ENCODE measurements at regions not wholly inside any gene's neighbourhood (a gene's known extent, or its start where the extent isn't known, plus 50 kb on each side); places are given as distances from the start of the nearest gene placed in this dataset.

DNA sequence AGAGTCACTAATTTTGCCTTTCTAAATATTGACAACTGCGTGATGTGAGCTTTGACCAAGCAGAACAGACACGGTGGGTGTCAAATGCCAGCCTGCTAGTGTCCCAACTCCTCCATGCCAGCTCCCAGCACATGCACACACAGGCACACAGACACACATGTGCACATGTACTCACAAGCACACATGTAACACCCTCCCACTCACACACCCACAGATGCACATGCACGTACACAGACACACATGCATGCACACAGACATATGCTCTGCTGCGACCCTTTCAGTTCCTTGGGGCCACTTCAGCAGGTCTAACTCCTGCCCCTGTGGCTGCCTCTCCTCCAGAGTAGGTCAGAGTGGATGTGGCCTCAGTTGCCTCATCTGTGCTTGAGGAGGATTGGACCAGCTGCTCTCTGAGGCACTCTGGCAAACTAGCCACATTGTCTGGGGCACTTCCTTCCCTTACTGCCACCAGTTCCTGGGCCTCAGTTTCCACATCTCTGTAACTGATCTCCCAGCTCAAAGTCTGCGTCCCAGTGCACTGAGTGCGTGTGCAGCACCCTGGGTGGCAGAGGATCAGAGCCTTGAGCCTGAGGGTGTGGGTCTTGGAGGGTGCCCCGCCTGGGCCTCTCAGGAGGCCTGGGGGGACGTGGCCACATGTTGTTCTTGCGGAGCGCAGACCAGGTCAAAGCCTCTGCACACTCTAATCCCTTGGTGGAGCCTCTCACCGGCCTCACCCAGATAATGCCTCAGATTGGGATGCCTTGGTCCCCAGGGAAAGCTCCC is 55.0 kb upstream of the PRR23E start:
- Mint-ChIP-seq H3K4me1 (no peaks in the 10 kb centered on the region), H3K9me3 (no peaks in the 10 kb centered on the region), H3K36me3 (no peaks in the 10 kb centered on the region), H3K4me3 (no peak overlapping the region), H3K27me3 (ENCODE audit: low read depth in 3 of 3) (peaks cover 0 to 6% (median 2%) of the 10 kb centered on the region in 3 donors), H3K27ac (no peak overlapping the region)
- DNase-seq = no peak

DNA sequence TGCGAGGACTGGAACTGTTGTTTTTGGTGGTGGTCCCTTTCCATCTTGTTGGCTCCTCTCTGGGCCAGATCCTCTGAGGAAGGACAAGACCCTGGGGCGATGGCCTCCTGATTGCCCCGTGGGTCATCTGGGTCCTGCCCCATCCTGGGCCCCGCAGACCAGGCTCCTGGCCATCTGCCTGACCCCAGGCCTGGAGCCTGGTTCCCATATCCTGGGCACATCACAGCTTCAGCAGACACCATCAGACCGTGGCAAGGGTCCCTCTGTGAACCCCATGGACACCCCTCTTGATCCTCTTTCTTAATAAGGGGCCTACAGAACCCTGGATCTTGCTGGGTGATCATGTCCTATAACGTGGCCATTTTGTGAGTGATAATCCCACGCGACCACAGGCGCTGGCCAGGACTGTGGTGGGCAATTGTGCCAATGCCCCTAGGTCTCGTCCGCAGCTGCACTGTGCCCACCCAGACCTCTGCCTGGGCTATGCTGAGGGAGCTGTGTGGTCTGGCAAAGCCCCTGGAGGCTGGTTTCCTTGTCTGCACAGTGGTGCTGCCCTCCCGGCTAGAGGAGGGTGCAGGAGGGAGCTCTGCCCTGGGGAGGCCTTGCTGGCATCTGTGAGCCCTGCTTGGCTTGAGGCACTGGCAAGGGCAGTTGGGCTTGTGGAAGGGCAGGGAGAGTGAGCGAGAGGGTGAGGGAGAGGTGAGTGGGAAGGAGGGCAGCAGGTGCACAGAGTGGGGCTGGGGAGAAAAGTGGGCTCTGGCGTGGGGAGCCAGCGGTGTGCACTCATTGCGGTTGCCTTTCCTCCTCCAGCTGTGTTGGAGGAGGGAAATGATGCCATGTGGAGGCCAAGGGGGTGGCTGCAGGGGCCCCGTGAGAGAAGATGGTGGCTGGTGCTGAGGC is 53.1 kb upstream of the PRR23E start:
- Mint-ChIP-seq H3K27ac (no peak overlapping the region), H3K27me3 (ENCODE audit: low read depth in 3 of 3) (peaks cover 0 to 1% (median 0%) of the 10 kb centered on the region in 3 donors), H3K9me3 (no peaks in the 10 kb centered on the region), H3K36me3 (no peaks in the 10 kb centered on the region), H3K4me3 (no peak overlapping the region), H3K4me1 (no peaks in the 10 kb centered on the region)
- DNase-seq = no peak

DNA sequence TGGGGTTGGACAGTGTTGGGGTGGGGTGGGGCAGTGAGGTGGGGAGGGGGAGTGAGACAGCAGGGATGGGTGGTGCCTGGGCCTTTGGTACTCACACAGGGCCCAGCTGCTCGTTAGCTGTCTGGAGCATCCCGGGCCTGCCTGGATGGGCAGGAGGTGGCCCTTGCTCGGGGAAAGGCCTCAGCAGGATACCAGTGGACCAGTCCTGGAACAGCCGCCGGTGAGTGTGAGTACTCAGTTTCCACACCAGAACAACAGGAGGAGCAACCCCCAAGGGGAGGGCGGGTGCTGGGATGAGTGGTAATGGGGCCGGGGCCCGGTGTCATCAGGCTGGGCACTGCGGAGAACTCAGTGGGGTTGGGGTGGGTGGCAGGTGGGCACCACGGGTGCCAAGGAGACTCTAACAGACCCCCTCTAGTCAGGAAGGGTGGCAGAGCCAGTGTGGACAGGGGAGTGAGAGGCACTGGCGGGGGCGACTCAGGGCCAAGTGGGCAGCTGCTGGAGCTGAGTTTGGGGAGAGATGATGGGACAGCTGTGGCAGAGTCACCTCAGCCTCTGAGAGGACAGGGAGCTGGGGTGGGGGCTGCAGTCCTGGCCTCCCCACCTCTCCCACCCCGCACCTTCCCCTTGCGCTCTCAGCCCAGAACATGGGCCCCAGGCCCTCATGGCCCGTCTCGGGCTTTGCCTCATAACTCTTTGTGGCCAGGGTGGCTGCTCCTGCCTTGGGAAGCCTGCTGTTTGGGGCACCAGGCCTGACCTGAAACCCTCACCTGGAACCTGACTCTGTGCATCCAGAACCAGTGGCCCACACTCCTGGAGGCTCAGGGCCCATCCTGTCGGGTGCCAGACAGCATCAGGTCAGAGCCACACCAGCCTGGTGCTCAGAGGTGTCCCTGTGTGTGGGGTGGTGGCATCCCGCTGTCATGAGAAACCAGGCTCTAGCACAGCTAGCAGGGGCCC is 52.1 kb upstream of the PRR23E start:
- Mint-ChIP-seq H3K9me3 (no peaks in the 10 kb centered on the region), H3K27me3 (ENCODE audit: low read depth in 3 of 3) (no peaks in the 10 kb centered on the region), H3K4me3 (no peak overlapping the region), H3K36me3 (no peaks in the 10 kb centered on the region), H3K27ac (no peak overlapping the region), H3K4me1 (no peaks in the 10 kb centered on the region)
- no peak for DNase-seq

DNA sequence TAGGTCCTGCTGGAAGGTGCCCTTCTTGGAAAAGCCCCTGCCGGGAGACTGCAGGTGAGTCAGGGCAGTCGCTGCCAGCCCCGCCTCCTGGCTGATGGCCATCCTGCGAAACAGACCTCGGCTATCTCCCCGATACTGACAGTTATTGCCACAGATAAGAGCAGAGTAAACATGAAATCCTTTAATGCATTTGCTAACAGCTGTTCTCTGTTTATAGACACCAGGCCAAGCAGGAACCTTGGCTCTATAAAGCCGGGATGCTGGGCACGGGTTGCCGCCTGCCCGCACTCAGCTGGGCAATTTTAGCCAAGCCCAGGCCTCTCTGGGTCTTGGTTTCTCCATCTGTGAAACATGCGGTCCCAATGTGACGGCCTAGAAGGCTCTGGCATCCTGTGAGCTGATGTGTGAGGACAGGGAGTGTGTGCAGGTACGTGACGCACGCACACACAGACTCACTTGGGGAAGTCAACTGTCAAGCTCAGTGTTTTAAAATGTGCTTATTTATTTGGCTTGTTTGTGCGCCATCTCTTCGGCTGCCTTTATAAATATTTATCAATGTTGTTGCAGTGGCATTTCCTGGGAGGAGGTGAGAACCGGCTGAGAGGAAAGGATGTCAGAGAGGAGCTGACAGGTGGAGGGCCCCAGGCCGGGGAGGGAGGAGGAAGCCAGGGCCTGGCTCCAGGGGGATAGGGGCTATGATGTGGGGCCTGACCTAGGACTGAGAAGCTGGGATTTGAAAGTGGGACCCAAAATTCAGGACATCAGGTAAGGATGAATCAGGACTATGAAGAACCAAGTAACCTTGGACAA is 50.8 kb upstream of the PRR23E start:
- Mint-ChIP-seq H3K36me3 (no peaks in the 10 kb centered on the region), H3K4me1 (no peaks in the 10 kb centered on the region), H3K4me3 (no peak overlapping the region), H3K27me3 (ENCODE audit: low read depth in 3 of 3) (peaks cover 0 to 3% (median 0%) of the 10 kb centered on the region in 3 donors), H3K27ac (no peak overlapping the region), H3K9me3 (no peaks in the 10 kb centered on the region)
- no peak for DNase-seq
